ENCODE measurements at regions not wholly inside any gene's neighbourhood (a gene's known extent, or its start where the extent isn't known, plus 50 kb on each side); places are given as distances from the start of the nearest gene placed in this dataset.

DNA sequence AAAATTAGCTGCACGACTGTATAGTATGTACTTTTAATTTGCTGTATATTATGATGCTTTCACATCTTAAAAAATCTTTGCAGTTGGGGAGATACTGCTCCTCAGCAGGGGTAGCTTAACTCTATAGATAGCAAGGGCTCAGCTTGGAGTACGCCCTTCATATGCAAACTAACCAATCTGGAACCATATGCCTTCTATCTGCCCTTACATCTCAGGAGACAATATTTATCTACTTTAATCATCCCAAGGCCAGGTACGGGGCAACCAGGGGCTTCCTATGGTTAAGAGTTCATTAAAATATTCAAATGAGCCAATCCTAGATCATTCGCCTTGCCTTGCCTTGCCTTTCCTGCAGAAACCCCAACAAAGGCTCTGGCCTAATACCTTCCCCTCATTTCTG lies 204.1 kb upstream of the ZBTB20 start:
- Mint-ChIP-seq H3K4me3 (no peak overlapping the region), H3K9me3 (no peaks in the 10 kb centered on the region), H3K4me1 (no peaks in the 10 kb centered on the region), H3K36me3 (ENCODE audit: low read depth) (no peaks in the 10 kb centered on the region), H3K27ac (no peak overlapping the region), H3K27me3 (no peaks in the 10 kb centered on the region)
- CTCF ChIA-PET = no interaction called here
- DNase-seq = no peak
- POLR2A ChIA-PET = no interaction called here

DNA sequence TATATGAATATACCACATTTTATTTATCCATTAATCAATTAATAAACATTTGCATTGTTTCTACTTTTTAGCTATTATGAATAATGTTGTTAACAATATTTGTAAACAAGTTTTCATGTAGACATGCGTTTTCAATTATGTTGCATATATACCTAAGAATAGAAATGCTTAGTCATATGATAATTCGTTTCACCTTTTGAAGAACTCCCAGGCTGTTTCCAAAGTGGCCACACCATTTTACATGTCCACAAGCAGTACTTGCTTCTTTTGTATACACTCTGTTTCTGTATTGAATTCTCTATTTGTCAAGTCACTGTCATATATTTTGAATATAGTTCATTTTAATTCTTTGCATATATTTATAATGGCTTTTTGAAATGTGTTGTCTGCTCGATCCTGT lies 206.9 kb upstream of the ZBTB20 start:
- no peaks in the 10 kb centered on the region for H3K36me3 Mint-ChIP-seq (ENCODE audit: low read depth)
- H3K27ac Mint-ChIP-seq = no peak overlapping the region
- POLR2A ChIA-PET = no interaction called here
- H3K27me3 Mint-ChIP-seq = no peaks in the 10 kb centered on the region
- CTCF ChIA-PET = interaction anchor here (0.7 kb wide), 1 partner anchor 13 kb away, joined by 4 read pairs; no protein-coding TSS in a partner anchor
- no peaks in the 10 kb centered on the region for H3K9me3 Mint-ChIP-seq
- DNase-seq = no peak
- H3K4me3 Mint-ChIP-seq = no peak overlapping the region
- H3K4me1 Mint-ChIP-seq = peaks cover 3% of the 10 kb centered on the region

DNA sequence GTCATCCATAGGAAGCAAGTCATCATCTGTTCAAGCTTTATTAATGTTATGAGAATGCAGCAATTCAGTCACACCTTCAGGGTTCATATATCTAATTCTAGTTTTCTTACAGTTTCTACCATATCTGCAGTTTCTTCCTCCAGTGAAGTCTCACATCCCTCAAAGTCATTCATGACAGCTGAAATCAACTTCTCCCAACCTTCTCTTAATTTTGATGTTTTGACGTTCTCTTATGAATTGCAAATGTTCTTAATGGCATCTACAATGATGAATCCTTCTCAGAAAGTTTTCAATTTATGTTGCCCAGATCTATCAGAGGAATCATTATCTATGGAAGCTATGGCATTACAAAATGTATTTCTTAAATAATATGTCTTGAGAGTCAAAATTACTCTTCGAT lies 210.4 kb upstream of the ZBTB20 start:
- Mint-ChIP-seq H3K27me3 (no peaks in the 10 kb centered on the region), H3K36me3 (ENCODE audit: low read depth) (no peaks in the 10 kb centered on the region), H3K4me1 (peaks cover 10% of the 10 kb centered on the region), H3K4me3 (no peak overlapping the region), H3K27ac (no peak overlapping the region), H3K9me3 (no peaks in the 10 kb centered on the region)
- no peak for DNase-seq
- POLR2A ChIA-PET = no interaction called here
- CTCF ChIA-PET = no interaction called here

DNA sequence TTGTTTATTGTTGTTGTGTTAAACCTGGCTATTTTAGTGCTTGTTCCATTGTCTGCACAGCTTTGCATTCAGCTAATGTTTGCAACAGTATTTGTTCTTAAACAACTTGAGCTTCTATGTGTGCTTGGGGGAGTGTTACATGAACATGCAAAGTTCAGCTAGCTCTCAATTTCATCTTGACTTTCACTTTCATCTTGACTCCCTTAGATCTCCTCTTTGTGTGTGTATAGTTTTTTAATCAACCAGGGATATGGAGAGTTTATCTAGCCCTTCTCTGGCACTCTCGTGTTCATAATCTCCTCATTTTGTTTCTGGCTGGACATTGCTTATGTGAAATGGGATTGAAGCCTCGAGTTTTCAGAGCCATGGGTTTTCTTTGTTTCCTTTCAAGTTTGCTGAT lies 212.4 kb upstream of the ZBTB20 start:
- Mint-ChIP-seq H3K36me3 (ENCODE audit: low read depth) (no peaks in the 10 kb centered on the region), H3K9me3 (peaks cover 2% of the 10 kb centered on the region), H3K4me3 (no peak overlapping the region), H3K4me1 (peaks cover 10% of the 10 kb centered on the region), H3K27me3 (no peaks in the 10 kb centered on the region), H3K27ac (no peak overlapping the region)
- POLR2A ChIA-PET = no interaction called here
- DNase-seq = no peak
- CTCF ChIA-PET = no interaction called here

DNA sequence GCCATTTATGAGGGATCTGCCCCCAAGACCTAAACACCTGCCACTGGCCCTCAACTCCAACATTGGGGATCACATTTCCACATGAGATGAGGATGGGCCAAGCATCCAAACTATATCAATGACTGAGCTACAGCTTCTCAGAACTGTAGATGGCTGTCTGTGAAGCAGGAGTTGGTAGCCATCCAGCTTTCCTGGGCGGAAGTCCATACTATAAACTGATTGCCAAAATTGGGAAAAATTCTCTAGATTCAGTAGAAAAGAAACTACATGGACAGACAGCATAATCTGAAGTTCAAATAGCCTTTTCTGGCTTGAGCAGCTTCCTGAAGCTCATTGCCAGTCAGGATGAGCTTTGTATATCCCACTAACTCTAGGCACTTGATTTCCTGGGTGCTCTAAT lies 214.7 kb upstream of the ZBTB20 start:
- DNase-seq = no peak
- Mint-ChIP-seq H3K36me3 (ENCODE audit: low read depth) (no peaks in the 10 kb centered on the region), H3K9me3 (peaks cover 2% of the 10 kb centered on the region), H3K27ac (no peak overlapping the region), H3K4me3 (no peak overlapping the region), H3K4me1 (peaks cover 10% of the 10 kb centered on the region), H3K27me3 (no peaks in the 10 kb centered on the region)
- POLR2A ChIA-PET = no interaction called here
- CTCF ChIA-PET = no interaction called here

DNA sequence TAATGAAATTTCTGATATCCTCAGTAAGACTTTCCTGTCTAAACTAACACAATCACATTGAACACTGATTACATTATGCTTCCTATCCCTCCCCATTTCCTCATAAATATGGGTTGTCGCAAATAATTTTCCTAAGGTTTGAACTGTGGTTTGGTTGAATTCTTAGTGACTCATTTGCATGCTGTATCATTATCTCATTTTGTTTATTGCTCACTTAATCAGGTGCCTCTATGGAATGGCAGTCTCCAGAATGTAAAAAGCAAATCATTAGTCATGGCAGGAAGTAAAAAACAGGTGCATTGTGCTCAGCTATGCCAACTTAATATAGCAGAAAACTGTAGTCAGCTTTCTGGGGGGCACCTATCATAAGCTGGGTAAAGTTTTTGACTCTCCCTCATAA lies 216.0 kb upstream of the ZBTB20 start:
- Mint-ChIP-seq H3K36me3 (ENCODE audit: low read depth) (no peaks in the 10 kb centered on the region), H3K4me1 (peaks cover 10% of the 10 kb centered on the region), H3K9me3 (peaks cover 2% of the 10 kb centered on the region), H3K27ac (no peak overlapping the region), H3K4me3 (no peak overlapping the region), H3K27me3 (no peaks in the 10 kb centered on the region)
- ChIA-PET CTCF (no interaction called here), POLR2A (no interaction called here)
- no peak for DNase-seq

DNA sequence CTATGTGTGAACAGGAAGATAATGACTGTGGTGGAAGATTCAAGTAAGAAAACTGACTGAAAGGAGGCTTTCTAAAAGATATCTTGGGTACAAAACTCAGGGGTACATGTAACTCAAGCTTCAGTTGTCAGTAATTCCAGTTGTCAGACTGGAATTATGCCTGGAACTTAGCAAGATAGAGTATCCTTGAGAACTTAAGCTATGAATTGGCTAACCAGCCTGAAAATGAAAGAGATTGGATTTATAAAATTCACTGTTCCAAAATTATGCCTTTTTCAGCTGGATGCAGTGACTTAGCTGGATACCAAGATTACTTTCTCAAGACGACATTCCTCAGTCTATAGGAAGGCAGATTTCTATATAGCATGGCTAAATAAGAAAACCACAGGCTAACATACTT lies 221.9 kb upstream of the ZBTB20 start:
- CTCF ChIA-PET = no interaction called here
- H3K27me3 Mint-ChIP-seq = no peaks in the 10 kb centered on the region
- no peaks in the 10 kb centered on the region for H3K4me1 Mint-ChIP-seq
- no peaks in the 10 kb centered on the region for H3K36me3 Mint-ChIP-seq (ENCODE audit: low read depth)
- H3K27ac Mint-ChIP-seq = no peak overlapping the region
- peaks cover under 1% of the 10 kb centered on the region for H3K9me3 Mint-ChIP-seq
- POLR2A ChIA-PET = no interaction called here
- no peak overlapping the region for H3K4me3 Mint-ChIP-seq
- no peak for DNase-seq

DNA sequence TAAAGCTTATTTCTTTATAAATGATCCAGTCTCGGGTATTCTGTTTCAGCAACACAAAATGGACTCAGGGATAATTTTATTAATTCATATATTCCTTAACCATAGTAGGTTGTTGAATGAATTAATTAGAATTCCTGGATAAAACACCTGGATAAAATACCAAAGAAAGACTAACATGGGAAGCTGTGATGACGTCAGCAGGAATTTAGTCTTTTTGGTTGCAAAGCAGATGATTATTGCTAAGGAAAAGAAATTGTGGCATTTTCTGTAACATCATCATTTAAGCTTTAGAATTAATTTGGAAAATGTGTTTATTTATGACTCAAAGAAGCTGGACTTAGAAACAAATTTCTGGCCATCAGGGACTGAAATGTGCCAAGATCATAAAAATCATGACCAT lies 228.3 kb upstream of the ZBTB20 start:
- Mint-ChIP-seq H3K27ac (no peak overlapping the region), H3K27me3 (no peaks in the 10 kb centered on the region), H3K4me1 (no peaks in the 10 kb centered on the region), H3K36me3 (ENCODE audit: low read depth) (no peaks in the 10 kb centered on the region), H3K4me3 (no peak overlapping the region), H3K9me3 (no peaks in the 10 kb centered on the region)
- ChIA-PET CTCF (no interaction called here), POLR2A (no interaction called here)
- no peak for DNase-seq

DNA sequence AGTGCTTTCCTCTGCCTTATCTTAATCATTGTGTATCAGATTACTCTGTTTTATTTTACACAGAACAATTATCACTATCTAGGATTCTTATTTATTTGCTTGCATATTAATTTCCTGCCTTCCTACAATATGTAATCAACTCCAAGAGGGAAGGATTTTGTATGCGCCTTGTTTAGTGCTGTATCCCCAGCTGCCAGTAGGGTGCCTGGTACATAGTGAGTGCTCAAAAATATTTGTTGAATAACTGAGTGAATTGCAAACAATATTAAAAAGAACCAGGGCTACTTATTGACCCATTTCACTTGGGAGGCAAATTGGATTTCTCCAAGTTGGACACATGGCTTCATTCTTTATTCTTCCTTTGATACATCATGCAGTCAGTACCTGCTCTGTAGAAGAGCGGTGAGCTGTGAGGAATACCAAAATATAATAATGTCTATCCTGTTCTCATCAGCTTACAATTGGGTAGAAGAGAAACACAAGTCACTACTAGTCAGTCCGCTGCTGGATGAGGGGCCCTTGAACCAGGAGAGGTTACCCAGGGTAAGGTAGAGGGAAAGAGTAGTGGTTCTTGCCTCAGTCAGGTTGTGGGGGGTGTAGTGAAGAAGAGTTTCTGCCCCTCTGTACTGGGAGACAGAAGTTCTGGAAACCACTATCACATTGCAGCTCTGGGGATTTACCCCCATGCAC lies 233.9 kb upstream of the ZBTB20 start:
- H3K9me3 Mint-ChIP-seq = no peaks in the 10 kb centered on the region
- H3K4me3 Mint-ChIP-seq = no peak overlapping the region
- H3K36me3 Mint-ChIP-seq (ENCODE audit: low read depth) = no peaks in the 10 kb centered on the region
- ChIA-PET CTCF (no interaction called here), POLR2A (no interaction called here)
- no peaks in the 10 kb centered on the region for H3K4me1 Mint-ChIP-seq
- no peak overlapping the region for H3K27ac Mint-ChIP-seq
- peaks cover 2% of the 10 kb centered on the region for H3K27me3 Mint-ChIP-seq
- no peak for DNase-seq

DNA sequence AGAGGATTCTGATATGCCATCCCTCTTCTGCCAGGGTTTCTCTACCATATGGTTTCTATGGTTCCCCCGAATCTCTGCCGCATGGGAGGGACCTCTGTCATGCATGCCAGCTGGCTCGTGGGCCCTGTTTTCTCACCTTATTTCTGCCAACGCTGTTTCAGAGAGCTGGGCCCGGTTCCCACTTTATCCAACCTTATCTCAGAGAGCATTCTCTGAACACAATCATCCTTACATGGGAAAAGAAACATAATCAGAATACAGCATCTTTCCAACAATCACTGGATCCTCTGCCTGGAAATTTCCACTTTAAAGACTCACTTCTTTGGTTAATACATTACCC lies 234.5 kb upstream of the ZBTB20 start:
- Mint-ChIP-seq H3K4me1 (no peaks in the 10 kb centered on the region), H3K27ac (no peak overlapping the region), H3K9me3 (no peaks in the 10 kb centered on the region), H3K27me3 (peaks cover 2% of the 10 kb centered on the region), H3K36me3 (ENCODE audit: low read depth) (no peaks in the 10 kb centered on the region), H3K4me3 (no peak overlapping the region)
- DNase-seq = no peak
- ChIA-PET POLR2A (no interaction called here), CTCF (no interaction called here)

DNA sequence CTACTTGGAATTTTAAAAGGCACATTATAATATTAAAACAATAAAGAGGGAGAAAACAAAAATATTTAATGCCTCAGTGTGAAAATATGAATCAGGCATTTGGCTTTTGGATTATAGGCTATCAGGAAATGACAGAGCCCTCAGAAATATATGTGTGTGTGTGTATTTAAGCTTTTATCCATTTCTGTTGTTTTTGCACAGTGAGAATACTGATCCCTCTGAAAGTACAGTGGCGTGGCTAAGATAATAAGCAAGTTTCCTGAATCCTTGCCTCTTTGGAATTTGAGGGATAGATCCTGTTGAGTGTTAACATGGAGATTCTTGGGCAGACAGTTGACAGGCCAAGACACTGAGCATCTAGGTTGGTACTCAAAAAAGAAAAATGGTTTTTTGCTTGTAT lies 234.8 kb upstream of the ZBTB20 start:
- POLR2A ChIA-PET = no interaction called here
- DNase-seq = no peak
- CTCF ChIA-PET = no interaction called here
- Mint-ChIP-seq H3K27me3 (peaks cover 2% of the 10 kb centered on the region), H3K4me1 (no peaks in the 10 kb centered on the region), H3K36me3 (ENCODE audit: low read depth) (no peaks in the 10 kb centered on the region), H3K4me3 (no peak overlapping the region), H3K27ac (no peak overlapping the region), H3K9me3 (no peaks in the 10 kb centered on the region)

DNA sequence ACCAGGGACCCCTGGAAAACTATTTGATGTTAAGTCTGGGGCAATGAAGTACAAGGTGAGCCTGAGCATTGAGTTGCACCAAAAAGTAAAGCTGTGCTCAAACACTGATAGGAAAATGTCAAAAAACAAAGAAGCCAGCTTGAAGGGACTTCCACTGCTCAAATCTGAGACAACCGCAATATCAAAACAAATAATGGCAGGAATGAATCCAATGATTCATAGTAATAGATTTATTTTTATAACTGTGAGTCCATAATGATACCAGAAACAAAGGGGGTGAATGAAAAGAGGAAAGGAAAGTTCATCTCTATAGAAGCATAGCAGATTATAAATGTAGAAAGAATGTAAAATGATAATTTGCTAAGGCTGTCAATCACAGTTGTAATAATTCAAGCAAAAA lies 237.3 kb upstream of the ZBTB20 start:
- DNase-seq = no peak
- no peak overlapping the region for H3K4me3 Mint-ChIP-seq
- H3K27ac Mint-ChIP-seq = no peak overlapping the region
- CTCF ChIA-PET = no interaction called here
- H3K9me3 Mint-ChIP-seq = no peaks in the 10 kb centered on the region
- H3K36me3 Mint-ChIP-seq (ENCODE audit: low read depth) = no peaks in the 10 kb centered on the region
- POLR2A ChIA-PET = no interaction called here
- peaks cover 2% of the 10 kb centered on the region for H3K27me3 Mint-ChIP-seq
- H3K4me1 Mint-ChIP-seq = no peaks in the 10 kb centered on the region

DNA sequence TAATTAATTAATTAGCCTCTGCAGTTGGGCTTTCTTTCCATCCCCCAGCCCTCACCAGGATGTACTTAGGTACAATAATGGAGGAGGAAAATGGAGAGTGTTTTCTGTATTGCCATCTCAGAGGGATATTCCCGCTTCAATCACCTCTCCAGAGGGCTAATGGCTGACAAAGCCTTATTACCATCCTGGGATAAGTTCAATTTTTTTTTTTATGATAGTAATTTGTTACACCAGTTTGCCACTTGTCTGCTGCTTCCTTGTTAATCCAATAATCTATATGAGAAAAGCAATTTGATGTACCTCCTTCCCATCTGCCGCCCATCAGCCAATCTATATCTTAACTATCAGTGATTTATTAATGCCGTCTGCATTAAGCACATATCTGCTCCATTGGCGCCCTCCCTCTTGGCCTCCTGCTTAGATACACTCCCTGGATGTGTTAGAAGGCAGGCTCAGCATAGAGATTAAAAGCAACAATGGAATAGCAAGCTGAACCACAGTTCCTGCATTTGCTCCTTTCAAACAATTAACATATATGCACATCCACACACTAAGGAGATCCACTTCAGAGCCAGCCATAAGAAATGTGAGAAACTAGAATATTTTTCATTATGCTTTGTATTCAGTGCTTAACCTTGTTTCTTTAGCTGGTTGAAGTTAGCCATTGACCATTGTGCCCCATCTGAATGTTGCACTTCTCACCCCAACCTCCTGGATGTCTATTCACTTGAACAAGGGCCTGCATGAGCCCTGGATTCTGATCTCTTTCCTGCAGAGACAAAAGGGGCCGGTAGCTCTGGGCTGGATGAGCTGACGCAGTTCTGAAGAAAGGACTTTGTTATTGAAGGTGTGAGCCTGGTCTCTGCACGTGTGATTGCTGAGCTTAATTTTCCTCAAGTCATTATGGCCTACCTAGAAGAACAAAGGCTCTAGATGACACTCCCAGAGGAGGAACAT lies 237.3 kb upstream of the GAP43 start:
- ChIA-PET POLR2A (no interaction called here), CTCF (interaction anchor here (0.9 kb wide), 1 partner anchor 33 kb away, joined by 4 read pairs; no protein-coding TSS in a partner anchor)
- H3K36me3 Mint-ChIP-seq (ENCODE audit: low read depth) = no peaks in the 10 kb centered on the region
- no peaks in the 10 kb centered on the region for H3K9me3 Mint-ChIP-seq
- H3K27ac Mint-ChIP-seq = no peak overlapping the region
- H3K27me3 Mint-ChIP-seq = peaks cover 2% of the 10 kb centered on the region
- H3K4me3 Mint-ChIP-seq = no peak overlapping the region
- no peak for DNase-seq
- no peaks in the 10 kb centered on the region for H3K4me1 Mint-ChIP-seq

DNA sequence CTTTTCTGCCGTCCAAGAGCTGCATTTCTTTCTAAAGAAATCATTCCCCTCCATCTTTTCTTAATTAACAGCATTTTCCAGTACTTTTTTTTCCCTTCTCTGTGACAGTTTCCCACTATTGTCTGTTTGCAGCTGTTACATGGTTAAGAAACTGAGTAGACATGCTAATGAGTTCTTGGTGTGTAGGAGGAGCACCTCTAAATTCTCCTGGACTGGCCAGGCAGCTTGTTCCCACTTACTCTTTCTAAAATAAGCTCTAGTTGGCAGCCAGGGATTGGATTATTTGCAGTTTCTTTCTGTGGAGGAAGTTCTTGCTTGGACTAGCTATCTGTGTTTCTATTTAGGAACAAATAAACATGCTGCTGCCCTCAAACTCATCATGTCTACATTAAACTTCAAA lies 235.1 kb upstream of the GAP43 start:
- CTCF ChIA-PET = interaction anchor here (1.3 kb wide), 1 partner anchor 58 kb away, joined by 4 read pairs; no protein-coding TSS in a partner anchor
- H3K9me3 Mint-ChIP-seq = no peaks in the 10 kb centered on the region
- no peak overlapping the region for H3K27ac Mint-ChIP-seq
- H3K4me3 Mint-ChIP-seq = no peak overlapping the region
- no peak for DNase-seq
- H3K27me3 Mint-ChIP-seq = peaks cover 2% of the 10 kb centered on the region
- no peaks in the 10 kb centered on the region for H3K36me3 Mint-ChIP-seq (ENCODE audit: low read depth)
- POLR2A ChIA-PET = no interaction called here
- no peaks in the 10 kb centered on the region for H3K4me1 Mint-ChIP-seq

Data from activated CD4-positive, alpha-beta T cell treated with anti-CD3 and anti-CD28 coated beads, Interleukin-2, amount 10 ng/mL, durations not matched to agents 7 days and 5 days (primary cell).